ENCODE measurements at regions not wholly inside any gene's neighbourhood (a gene's known extent, or its start where the extent isn't known, plus 50 kb on each side); places are given as distances from the start of the nearest gene placed in this dataset.

DNA sequence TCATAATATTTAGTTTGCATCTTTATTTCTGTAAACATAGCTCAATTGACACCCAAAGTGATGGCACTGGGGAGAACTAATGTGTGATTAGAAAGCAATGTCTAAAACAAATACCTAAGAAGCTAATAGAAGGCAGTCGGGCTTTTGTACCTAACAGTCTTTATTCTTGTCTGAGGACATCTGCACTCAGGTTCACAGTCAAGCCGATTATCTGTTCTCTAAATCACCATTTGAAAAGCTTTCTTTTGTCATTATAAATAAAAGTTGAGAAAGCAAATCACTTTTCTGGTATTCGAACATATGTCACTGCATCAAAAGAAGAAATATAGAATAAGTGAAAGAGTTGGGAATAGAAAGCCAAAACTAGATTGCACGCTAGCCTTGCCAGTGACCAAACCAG, 2037.9 kb upstream of the TENM3 start:
- TF ChIP-seq, protein P1, sequence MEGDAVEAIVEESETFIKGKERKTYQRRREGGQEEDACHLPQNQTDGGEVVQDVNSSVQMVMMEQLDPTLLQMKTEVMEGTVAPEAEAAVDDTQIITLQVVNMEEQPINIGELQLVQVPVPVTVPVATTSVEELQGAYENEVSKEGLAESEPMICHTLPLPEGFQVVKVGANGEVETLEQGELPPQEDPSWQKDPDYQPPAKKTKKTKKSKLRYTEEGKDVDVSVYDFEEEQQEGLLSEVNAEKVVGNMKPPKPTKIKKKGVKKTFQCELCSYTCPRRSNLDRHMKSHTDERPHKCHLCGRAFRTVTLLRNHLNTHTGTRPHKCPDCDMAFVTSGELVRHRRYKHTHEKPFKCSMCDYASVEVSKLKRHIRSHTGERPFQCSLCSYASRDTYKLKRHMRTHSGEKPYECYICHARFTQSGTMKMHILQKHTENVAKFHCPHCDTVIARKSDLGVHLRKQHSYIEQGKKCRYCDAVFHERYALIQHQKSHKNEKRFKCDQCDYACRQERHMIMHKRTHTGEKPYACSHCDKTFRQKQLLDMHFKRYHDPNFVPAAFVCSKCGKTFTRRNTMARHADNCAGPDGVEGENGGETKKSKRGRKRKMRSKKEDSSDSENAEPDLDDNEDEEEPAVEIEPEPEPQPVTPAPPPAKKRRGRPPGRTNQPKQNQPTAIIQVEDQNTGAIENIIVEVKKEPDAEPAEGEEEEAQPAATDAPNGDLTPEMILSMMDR (IDR thresholded peaks at IDR 0.05 in 8 of 11, conservative IDR thresholded peaks at IDR 0.05 in 3 of 11), result no peak
- TF ChIP-seq POLR2A (IDR thresholded peaks at IDR 0.05), result no peak
- TF ChIP-seq POLR2AphosphoS5 (IDR thresholded peaks at IDR 0.05), result no peak
